ENCODE measurements at regions not wholly inside any gene's neighbourhood (a gene's known extent, or its start where the extent isn't known, plus 50 kb on each side); places are given as distances from the start of the nearest gene placed in this dataset.
"Not testable (repeated sequence)": the region's sequence is repeated elsewhere in the genome, so short reads cannot be mapped to it uniquely, and the experiment has no call there.

DNA sequence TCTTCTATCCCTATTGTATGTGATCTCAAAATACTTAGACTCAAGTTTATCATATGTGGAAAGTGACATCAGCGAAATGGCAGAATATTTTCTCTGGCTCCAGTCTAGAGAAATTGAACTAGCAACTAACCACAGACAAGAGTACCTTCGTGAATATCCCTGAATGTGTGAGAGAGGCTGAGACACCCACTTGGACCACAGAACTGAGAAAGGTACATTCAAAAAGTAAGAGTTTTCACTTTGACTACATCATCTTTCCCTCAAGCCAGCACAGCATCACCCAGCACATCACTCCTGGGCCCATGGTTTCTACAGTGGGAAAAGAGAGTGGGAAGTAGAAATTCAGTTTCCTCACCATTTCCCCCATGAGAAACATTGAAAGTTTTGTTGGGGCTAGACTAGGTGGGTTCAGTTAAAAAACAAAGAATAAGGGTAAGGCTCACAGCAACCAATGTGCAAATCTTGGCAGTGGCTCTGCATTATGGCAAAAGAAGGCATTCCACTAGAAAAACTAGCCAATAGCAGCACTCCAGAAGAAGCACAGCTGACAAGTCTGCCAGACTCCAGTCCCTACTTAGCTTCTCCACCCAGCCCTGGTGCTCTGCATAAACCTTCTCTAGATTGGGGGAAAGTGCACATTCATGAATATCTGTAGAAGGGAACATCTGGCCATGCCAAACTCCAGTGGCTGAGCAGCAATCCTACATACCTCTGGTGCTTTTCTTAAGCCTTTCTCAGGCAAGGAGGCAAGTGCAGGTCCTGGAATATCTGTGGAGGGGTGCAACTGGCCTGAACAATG is 225.6 kb upstream of the VLDLR start:
- TF ChIP-seq, protein P1, sequence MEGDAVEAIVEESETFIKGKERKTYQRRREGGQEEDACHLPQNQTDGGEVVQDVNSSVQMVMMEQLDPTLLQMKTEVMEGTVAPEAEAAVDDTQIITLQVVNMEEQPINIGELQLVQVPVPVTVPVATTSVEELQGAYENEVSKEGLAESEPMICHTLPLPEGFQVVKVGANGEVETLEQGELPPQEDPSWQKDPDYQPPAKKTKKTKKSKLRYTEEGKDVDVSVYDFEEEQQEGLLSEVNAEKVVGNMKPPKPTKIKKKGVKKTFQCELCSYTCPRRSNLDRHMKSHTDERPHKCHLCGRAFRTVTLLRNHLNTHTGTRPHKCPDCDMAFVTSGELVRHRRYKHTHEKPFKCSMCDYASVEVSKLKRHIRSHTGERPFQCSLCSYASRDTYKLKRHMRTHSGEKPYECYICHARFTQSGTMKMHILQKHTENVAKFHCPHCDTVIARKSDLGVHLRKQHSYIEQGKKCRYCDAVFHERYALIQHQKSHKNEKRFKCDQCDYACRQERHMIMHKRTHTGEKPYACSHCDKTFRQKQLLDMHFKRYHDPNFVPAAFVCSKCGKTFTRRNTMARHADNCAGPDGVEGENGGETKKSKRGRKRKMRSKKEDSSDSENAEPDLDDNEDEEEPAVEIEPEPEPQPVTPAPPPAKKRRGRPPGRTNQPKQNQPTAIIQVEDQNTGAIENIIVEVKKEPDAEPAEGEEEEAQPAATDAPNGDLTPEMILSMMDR (IDR thresholded peaks at IDR 0.05; ENCODE audit: low read depth, low read length) = no peak
- no peaks in the 10 kb centered on the region for H3K9me3 ChIP-seq (ENCODE audit: severe bottlenecking)

DNA sequence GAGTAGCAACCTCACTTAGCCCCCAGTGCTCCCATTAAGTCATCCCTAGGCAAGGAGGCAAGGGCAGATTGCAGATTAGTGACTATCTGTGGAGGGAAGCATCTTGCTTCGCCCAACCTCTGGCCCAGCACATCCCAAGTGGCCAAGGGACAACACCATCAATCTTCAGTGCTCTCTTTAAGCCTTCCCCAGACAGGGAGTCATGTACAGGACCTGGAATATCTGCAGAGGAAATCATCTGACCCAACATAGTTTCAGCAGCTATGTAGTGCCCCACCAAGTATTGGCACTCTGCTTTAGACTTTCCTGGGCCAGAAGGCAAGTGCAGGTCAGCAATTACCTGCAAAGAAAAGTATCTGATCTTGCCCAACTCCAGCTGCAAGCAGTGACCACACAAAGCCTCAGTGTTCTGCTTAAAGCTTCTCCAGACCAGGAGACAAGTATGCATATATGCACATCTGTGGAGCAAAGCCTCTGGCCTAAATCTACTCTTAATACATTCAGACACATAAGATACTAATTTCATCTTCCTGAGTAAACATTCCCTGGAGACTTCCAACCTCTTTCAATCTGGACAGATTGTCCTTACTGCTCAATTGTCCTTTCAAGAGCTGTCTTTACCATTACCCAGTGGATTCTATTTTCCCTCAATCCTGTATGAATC is 224.8 kb upstream of the VLDLR start:
- H3K4me3 ChIP-seq (ENCODE audit: low read depth, low read length) = no peak overlapping the region
- TF ChIP-seq, protein P1 (IDR thresholded peaks at IDR 0.05; ENCODE audit: low read depth, low read length) = no peak
- H3K9me3 ChIP-seq (ENCODE audit: severe bottlenecking) = no peaks in the 10 kb centered on the region
- no peaks in the 10 kb centered on the region for H3K36me3 ChIP-seq
- no peak for DNase-seq
- no peaks in the 10 kb centered on the region for H3K27me3 ChIP-seq (ENCODE audit: insufficient read depth, low read depth, severe bottlenecking)
- no peak overlapping the region for H3K27ac ChIP-seq

More for the DNA sequence above, 225.6 kb upstream of the VLDLR start:
- no peak for DNase-seq
- Histone ChIP-seq H3K27ac (no peak overlapping the region), H3K27me3 (ENCODE audit: insufficient read depth, low read depth, severe bottlenecking) (no peaks in the 10 kb centered on the region), H3K36me3 (no peaks in the 10 kb centered on the region), H3K4me3 (ENCODE audit: low read depth, low read length) (no peak overlapping the region)

DNA sequence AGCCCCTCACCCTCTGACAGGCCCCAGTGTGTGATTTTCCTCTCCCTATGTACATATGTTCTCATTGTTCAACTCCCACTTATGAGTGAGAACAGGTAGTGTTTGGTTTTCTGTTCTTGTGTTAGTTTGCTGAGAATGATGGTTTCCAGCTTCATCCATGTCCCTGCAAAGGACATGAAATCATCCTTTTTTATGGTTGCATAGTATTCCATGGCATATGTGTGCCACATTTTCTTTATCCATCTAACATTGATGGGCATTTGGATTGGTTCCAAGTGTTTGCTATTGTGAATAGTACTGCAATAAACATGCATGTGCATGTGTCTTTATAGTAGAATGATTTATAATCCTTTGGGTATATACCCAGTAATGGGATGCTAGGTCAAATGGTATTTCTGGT is 223.7 kb upstream of the VLDLR start:
- H3K36me3 ChIP-seq; H3K27me3 ChIP-seq (ENCODE audit: insufficient read depth, low read depth, severe bottlenecking); H3K4me3 ChIP-seq (ENCODE audit: low read depth, low read length); H3K9me3 ChIP-seq (ENCODE audit: severe bottlenecking); H3K27ac ChIP-seq; DNase-seq: not testable (repeated sequence)

DNA sequence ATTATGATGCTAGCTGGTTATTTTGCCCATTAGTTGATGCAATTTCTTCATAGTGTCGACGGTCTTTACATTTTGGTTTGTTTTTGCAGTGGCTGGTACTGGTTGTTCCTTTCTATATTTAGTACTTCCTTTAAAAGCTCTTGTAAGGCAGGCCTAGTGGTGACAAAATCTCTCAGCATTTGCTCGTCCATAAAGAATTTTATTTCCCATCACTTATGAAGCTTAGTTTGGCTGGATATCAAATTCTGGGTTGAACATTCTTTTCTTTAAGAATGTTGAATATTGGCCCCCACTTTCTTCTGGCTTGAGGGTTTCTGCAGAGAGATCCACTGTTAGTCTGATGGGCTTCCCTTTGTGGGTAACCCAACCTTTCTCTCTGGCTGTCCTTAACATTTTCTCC is 219.8 kb upstream of the VLDLR start:
- H3K4me3 ChIP-seq (ENCODE audit: low read depth, low read length); H3K9me3 ChIP-seq (ENCODE audit: severe bottlenecking); H3K27ac ChIP-seq: not testable (repeated sequence)

DNA sequence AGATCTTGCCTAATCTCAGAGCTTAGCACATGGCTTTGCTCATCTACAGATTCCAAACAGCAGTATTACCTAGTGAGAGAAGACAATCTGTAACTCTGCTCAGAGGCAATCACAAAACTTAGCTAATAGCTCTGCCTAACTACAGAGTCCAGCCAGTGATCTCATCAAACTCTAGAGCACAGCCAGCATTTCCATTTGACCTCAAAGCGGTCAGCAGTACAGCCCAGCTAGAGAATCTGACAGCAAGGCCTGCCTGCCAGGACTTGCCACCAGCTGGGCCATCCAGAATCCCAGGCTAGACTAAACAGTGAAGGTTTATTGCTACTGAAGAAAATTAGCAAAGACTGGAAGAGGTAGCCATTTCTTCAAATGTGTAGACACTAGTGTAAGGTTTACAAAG is 217.9 kb upstream of the VLDLR start:
- no peak for DNase-seq
- Histone ChIP-seq H3K36me3 (no peaks in the 10 kb centered on the region), H3K4me3 (ENCODE audit: low read depth, low read length) (no peak overlapping the region), H3K27ac (no peak overlapping the region), H3K9me3 (ENCODE audit: severe bottlenecking) (no peaks in the 10 kb centered on the region), H3K27me3 (ENCODE audit: insufficient read depth, low read depth, severe bottlenecking) (no peaks in the 10 kb centered on the region)
- TF ChIP-seq, protein P1 (IDR thresholded peaks at IDR 0.05; ENCODE audit: low read depth, low read length) = no peak

More for the DNA sequence above, 219.8 kb upstream of the VLDLR start:
- not testable (repeated sequence) for H3K36me3 ChIP-seq; DNase-seq; H3K27me3 ChIP-seq (ENCODE audit: insufficient read depth, low read depth, severe bottlenecking)

DNA sequence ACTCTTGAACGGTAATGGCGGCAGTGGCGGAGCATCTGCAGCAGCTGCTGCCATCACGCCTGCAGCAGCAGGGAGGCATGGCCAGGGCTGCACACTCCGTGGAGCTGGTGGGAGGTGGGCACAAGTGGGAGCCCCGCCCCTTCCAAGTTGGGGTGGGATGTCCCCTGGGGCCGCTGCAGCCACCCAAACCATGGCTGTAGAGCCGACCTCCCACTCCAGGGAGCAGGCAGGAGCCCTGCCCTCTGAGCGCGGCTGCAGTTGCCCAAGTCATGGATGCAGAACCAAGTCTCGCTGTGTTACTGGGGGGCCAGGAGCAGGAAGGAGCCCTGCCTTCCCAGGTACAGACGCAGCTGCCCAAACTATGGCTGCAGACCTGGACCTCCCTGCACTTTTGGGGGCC is 215.3 kb upstream of the VLDLR start:
- no peak for DNase-seq
- TF ChIP-seq, protein P1 (IDR thresholded peaks at IDR 0.05; ENCODE audit: low read depth, low read length) = no peak

More for the DNA sequence above, 215.3 kb upstream of the VLDLR start:
- Histone ChIP-seq H3K27me3 (ENCODE audit: insufficient read depth, low read depth, severe bottlenecking) (no peaks in the 10 kb centered on the region), H3K9me3 (ENCODE audit: severe bottlenecking) (no peaks in the 10 kb centered on the region), H3K4me3 (ENCODE audit: low read depth, low read length) (no peak overlapping the region), H3K36me3 (no peaks in the 10 kb centered on the region), H3K27ac (no peak overlapping the region)
